Neural cell (in vitro differentiated cells): ENCODE measurements at regions not wholly inside any gene's neighbourhood (a gene's known extent, or its start where the extent isn't known, plus 50 kb on each side); places are given as distances from the start of the nearest gene placed in this dataset.

ENCODE experiments used
- CTCF ChIP-seq: fragments of 450-650 bp; IDR thresholded peaks from 2 replicates; pipeline ENCODE4 v1.5.1; 2014; ENCODE audit warnings: antibody characterized with exemption, mild to moderate bottlenecking, moderate library complexity; ENCODE audit not compliant: poor library complexity, severe bottlenecking
- EP300 ChIP-seq: fragments of 450-650 bp; conservative IDR thresholded peaks from 2 replicates; pipeline ENCODE4 v1.6.1; 2014; ENCODE audit warnings: antibody characterized with exemption, mild to moderate bottlenecking, moderate library complexity; ENCODE audit not compliant: poor library complexity, severe bottlenecking
- EZH2 ChIP-seq: fragments of 200-600, 300-800 bp; shearing (Covaris generic), sonication (generic); IDR thresholded peaks from 2 replicates; pipeline ENCODE4 v1.6.1; 2014; ENCODE audit warnings: antibody characterized with exemption, low read length, borderline replicate concordance, mild to moderate bottlenecking; ENCODE audit not compliant: insufficient read depth, poor library complexity, severe bottlenecking
- MXI1 ChIP-seq: fragments of 450-650 bp; conservative IDR thresholded peaks from 2 replicates; pipeline ENCODE4 v1.6.1; 2014; ENCODE audit warnings: antibody characterized with exemption, mild to moderate bottlenecking; ENCODE audit not compliant: poor library complexity, severe bottlenecking
- POLR2AphosphoS5 ChIP-seq: IDR thresholded peaks from 2 replicates; pipeline ENCODE4 v1.6.1; 2012
- RAD21 ChIP-seq: fragments of 450-650 bp; conservative IDR thresholded peaks from 2 replicates; pipeline ENCODE4 v1.6.1; 2014; ENCODE audit warnings: antibody characterized with exemption, mild to moderate bottlenecking, moderate library complexity
- REST ChIP-seq: IDR thresholded peaks from 2 replicates; pipeline ENCODE4 v1.6.1; 2012; ENCODE audit warnings: borderline replicate concordance
- SMC3 ChIP-seq: fragments of 450-650 bp; conservative IDR thresholded peaks from 2 replicates; pipeline ENCODE4 v1.6.1; 2014; ENCODE audit warnings: antibody characterized with exemption, mild to moderate bottlenecking, moderate library complexity; ENCODE audit not compliant: poor library complexity
- TAF1 ChIP-seq: IDR thresholded peaks from 2 replicates; pipeline ENCODE4 v1.6.1; 2012; ENCODE audit warnings: low read depth

GRCh38 chr2:195496991-195497390 lies 160.0 kb upstream of the SLC39A10 start:
- TF ChIP-seq TAF1 (no peak), RAD21 (no peak), CTCF (no peak), MXI1 (no peak), EP300 (no peak), EZH2 (no peak), POLR2AphosphoS5 (no peak), REST (no peak), SMC3 (no peak)
